H9 (cell line): ENCODE measurements at regions not wholly inside any gene's neighbourhood (a gene's known extent, or its start where the extent isn't known, plus 50 kb on each side); places are given as distances from the start of the nearest gene placed in this dataset.

ENCODE experiments used
- DNase-seq: peaks from one replicate; pipeline ENCODE4 v3.0.0-alpha.2; 2017
- H2AFZ ChIP-seq: one replicate; pipeline ENCODE4 v1.6.1; 2013; ENCODE audit warnings: mild to moderate bottlenecking, low read length, control low read depth, moderate library complexity
- H2AK5ac ChIP-seq: 2 replicates; pipeline ENCODE4 v1.6.1; 2013; ENCODE audit warnings: low read length, control low read depth, mixed read lengths; ENCODE audit not compliant: insufficient read length
- H2BK120ac ChIP-seq: one replicate; pipeline ENCODE4 v1.6.1; 2013; ENCODE audit warnings: low read depth, mild to moderate bottlenecking, low read length, control low read depth, inconsistent platforms; ENCODE audit not compliant: poor library complexity, severe bottlenecking
- H2BK12ac ChIP-seq: 2 replicates; pipeline ENCODE4 v1.6.1; 2013; ENCODE audit warnings: low read length, control low read depth, mixed read lengths, low read depth; ENCODE audit not compliant: insufficient read length
- H2BK15ac ChIP-seq: 2 replicates; pipeline ENCODE4 v1.6.1; 2013; ENCODE audit warnings: low read depth, low read length, control low read depth
- H2BK20ac ChIP-seq: one replicate; pipeline ENCODE4 v1.6.1; 2013; ENCODE audit warnings: low read depth, mild to moderate bottlenecking, low read length, control low read depth, inconsistent platforms; ENCODE audit not compliant: poor library complexity, severe bottlenecking
- H2BK5ac ChIP-seq: 2 replicates; pipeline ENCODE4 v1.6.1; 2013; ENCODE audit warnings: low read length, control low read depth, mixed read lengths; ENCODE audit not compliant: insufficient read length
- H3K14ac ChIP-seq: 2 replicates; pipeline ENCODE4 v1.6.1; 2013; ENCODE audit warnings: low read length, control low read depth; ENCODE audit not compliant: insufficient read depth
- H3K18ac ChIP-seq: 2 replicates; pipeline ENCODE4 v1.6.1; 2013; ENCODE audit warnings: low read depth, mild to moderate bottlenecking, mixed read lengths, low read length, control low read depth; ENCODE audit not compliant: insufficient read length
- H3K23ac ChIP-seq: 2 replicates; pipeline ENCODE4 v1.6.1; 2013; ENCODE audit warnings: low read length, control low read depth, mixed read lengths, low read depth; ENCODE audit not compliant: insufficient read length
- H3K23me2 ChIP-seq: 2 replicates; pipeline ENCODE4 v1.6.1; 2013; ENCODE audit warnings: low read depth, mild to moderate bottlenecking, mixed read lengths, low read length, control low read depth; ENCODE audit not compliant: insufficient read length, poor library complexity, severe bottlenecking
- H3K27ac ChIP-seq: 2 replicates; pipeline ENCODE4 v1.5.1; 2013; ENCODE audit warnings: low read length, control low read depth, mixed read lengths, low read depth; ENCODE audit not compliant: insufficient read length
- H3K27me3 ChIP-seq: 2 replicates; pipeline ENCODE4 v1.6.1; 2013; ENCODE audit warnings: low read length, control low read depth, inconsistent platforms; ENCODE audit not compliant: insufficient read depth
- H3K4ac ChIP-seq: 2 replicates; pipeline ENCODE4 v1.6.1; 2013; ENCODE audit warnings: low read depth, mild to moderate bottlenecking, control low read depth, inconsistent platforms, low read length, moderate library complexity
- H3K4me1 ChIP-seq: 2 replicates; pipeline ENCODE4 v1.6.1; 2013; ENCODE audit warnings: low read length, control low read depth, inconsistent platforms; ENCODE audit not compliant: insufficient read depth
- H3K4me2 ChIP-seq: 2 replicates; pipeline ENCODE4 v1.6.1; 2013; ENCODE audit warnings: low read length, control low read depth, mixed read lengths; ENCODE audit not compliant: insufficient read length, insufficient read depth
- H3K56ac ChIP-seq: 2 replicates; pipeline ENCODE4 v1.6.1; 2013; ENCODE audit warnings: low read depth, mild to moderate bottlenecking, mixed read lengths, low read length, control low read depth; ENCODE audit not compliant: insufficient read length
- H3K79me1 ChIP-seq: 2 replicates; pipeline ENCODE4 v1.6.1; 2013; ENCODE audit warnings: low read depth, mild to moderate bottlenecking, moderate library complexity, low read length, control low read depth, inconsistent platforms; ENCODE audit not compliant: insufficient read depth, poor library complexity, severe bottlenecking
- H3K79me2 ChIP-seq: 2 replicates; pipeline ENCODE4 v1.6.1; 2013; ENCODE audit warnings: low read length, control low read depth, inconsistent platforms; ENCODE audit not compliant: insufficient read depth
- H3K9ac ChIP-seq: 2 replicates; pipeline ENCODE4 v1.6.1; 2013; ENCODE audit warnings: low read length, control low read depth, mixed read lengths; ENCODE audit not compliant: insufficient read length; ENCODE audit errors: extremely low read depth
- H3K9me3 ChIP-seq: one replicate; pipeline ENCODE4 v1.6.1; 2013; ENCODE audit warnings: low read depth, low read length, inconsistent platforms; ENCODE audit not compliant: control insufficient read depth
- H3T11ph ChIP-seq: one replicate; pipeline ENCODE4 v1.6.1; 2013; ENCODE audit warnings: mild to moderate bottlenecking, low read length, control low read depth, inconsistent platforms
- H4K20me1 ChIP-seq: one replicate; pipeline ENCODE4 v1.6.1; 2013; ENCODE audit not compliant: control insufficient read depth, insufficient read length, insufficient read depth
- H4K5ac ChIP-seq: 2 replicates; pipeline ENCODE4 v1.6.1; 2013; ENCODE audit warnings: low read depth, mild to moderate bottlenecking, mixed read lengths, low read length, control low read depth; ENCODE audit not compliant: insufficient read length
- H4K8ac ChIP-seq: replicated peaks from 2 replicates; pipeline ENCODE4 v1.6.1; 2013; ENCODE audit warnings: low read length, control low read depth, mixed read lengths, low read depth; ENCODE audit not compliant: insufficient read length
- H4K91ac ChIP-seq: 2 replicates; pipeline ENCODE4 v1.6.1; 2013; ENCODE audit warnings: low read depth, mild to moderate bottlenecking, moderate library complexity, mixed read lengths, low read length, control low read depth; ENCODE audit not compliant: insufficient read length
- H3K27ac Mint-ChIP-seq, 3 experiments: 2 replicates in 2 of 3; 3 replicates in 1 of 3; pipeline ENCODE4 v1.8.0; 2020 to 2021; ENCODE audit warnings: mixed read lengths in 3 of 3, mild to moderate bottlenecking in 1 of 3, moderate library complexity in 1 of 3
- H3K27me3 Mint-ChIP-seq: 2 replicates; pipeline ENCODE4 v1.8.0; 2021; ENCODE audit warnings: low read depth, mild to moderate bottlenecking, moderate library complexity, mixed read lengths
- H3K36me3 Mint-ChIP-seq, 3 experiments: 2 replicates in 2 of 3; 3 replicates in 1 of 3; pipeline ENCODE4 v1.8.0; 2020 to 2021; ENCODE audit warnings: low read depth in 3 of 3, mixed read lengths in 3 of 3; ENCODE audit not compliant: insufficient read depth in 1 of 3
- H3K4me1 Mint-ChIP-seq, 2 experiments: 2 replicates each; pipeline ENCODE4 v1.8.0; 2020; ENCODE audit warnings: mixed read lengths in 2 of 2
- H3K4me3 Mint-ChIP-seq, 2 experiments: 2 replicates in 1 of 2; 3 replicates in 1 of 2; pipeline ENCODE4 v1.8.0; 2020 to 2021; ENCODE audit warnings: mild to moderate bottlenecking in 2 of 2, mixed read lengths in 2 of 2, moderate library complexity in 1 of 2
- H3K9me3 Mint-ChIP-seq, 2 experiments: 2 replicates in 1 of 2; 3 replicates in 1 of 2; pipeline ENCODE4 v1.8.0; 2020; ENCODE audit warnings: mild to moderate bottlenecking in 2 of 2, mixed read lengths in 2 of 2, moderate library complexity in 1 of 2
- CTCF ChIP-seq: fragments of 200-600 bp; sonication (generic); conservative IDR thresholded peaks from 3 replicates; pipeline ENCODE4 v1.8.0; 2021; ENCODE audit warnings: antibody characterized with exemption, mild to moderate bottlenecking
- WGBS: extraction: QIAGEN DNeasy Blood & Tissue Kit; methylation state at CpG from one replicate; pipeline ENCODE4 v1.1.7; 2013; ENCODE audit warnings: missing lambda C conversion rate, low lambda C conversion rate, mixed read lengths; ENCODE audit not compliant: insufficient read length; ENCODE audit errors: extremely low coverage; 5-methylcytosine and 5-hydroxymethylcytosine counted together

- no peak overlapping the region for H3K27ac ChIP-seq
- Mint-ChIP-seq H3K36me3 (no peaks in the 10 kb centered on the region), H3K4me1 (no peaks in the 10 kb centered on the region), H3K27ac (no peak overlapping the region), H3K4me3 (no peak overlapping the region), H3K27me3 (no peaks in the 10 kb centered on the region), H3K9me3 (no peaks in the 10 kb centered on the region)
- H3K4me1 ChIP-seq, result no peaks in the 10 kb centered on the region
- no peak overlapping the region for H2AK5ac ChIP-seq
- no peak overlapping the region for H4K5ac ChIP-seq
- no peaks in the 10 kb centered on the region for H3K27me3 ChIP-seq
- H2AFZ ChIP-seq, result no peak overlapping the region
- no peaks in the 10 kb centered on the region for H3K79me1 ChIP-seq
- no peak overlapping the region for H2BK12ac ChIP-seq
- no peak for TF ChIP-seq CTCF
- no peak overlapping the region for H3K9ac ChIP-seq
- H3K79me2 ChIP-seq, result no peaks in the 10 kb centered on the region
- no peak overlapping the region for H3K4me2 ChIP-seq
- H3K23ac ChIP-seq, result no peak overlapping the region
- no peak overlapping the region for H2BK15ac ChIP-seq
- H3K18ac ChIP-seq, result no peak overlapping the region
- no peak overlapping the region for H3K56ac ChIP-seq
- no peak overlapping the region for H2BK5ac ChIP-seq
- H4K8ac ChIP-seq, result no peak overlapping the region
- H2BK120ac ChIP-seq, result no peak overlapping the region
- H3T11ph ChIP-seq, result no peak overlapping the region
- H2BK20ac ChIP-seq, result no peak overlapping the region
- H3K4ac ChIP-seq, result no peak overlapping the region
- no CpG with 5 or more reads among the region's 2 CpGs for WGBS
- H4K20me1 ChIP-seq, result no peaks in the 10 kb centered on the region
- H3K23me2 ChIP-seq, result no peaks in the 10 kb centered on the region
- no peak overlapping the region for H4K91ac ChIP-seq
- H3K9me3 ChIP-seq, result no peaks in the 10 kb centered on the region
- DNase-seq, result no peak
- H3K14ac ChIP-seq, result no peak overlapping the region
These were observed 448.7 kb upstream of the FAM241A start for GRCh38 chr4:111696505-111696904.
